Neural progenitor cell (in vitro differentiated cells): ENCODE measurements at regions not wholly inside any gene's neighbourhood (a gene's known extent, or its start where the extent isn't known, plus 50 kb on each side); places are given as distances from the start of the nearest gene placed in this dataset.
"Not testable (repeated sequence)": the region's sequence is repeated elsewhere in the genome, so short reads cannot be mapped to it uniquely, and the experiment has no call there.

Experiments used
- EZH2phosphoT487 ChIP-seq: fragments of 200-600 bp; sonication (generic); IDR thresholded peaks from 2 replicates; pipeline ENCODE4 v1.6.1; 2017; ENCODE audit warnings: antibody characterized with exemption
- TF ChIP-seq, protein P1 (sequence below): fragments of 200-600 bp; sonication (generic); IDR thresholded peaks from 2 replicates; pipeline ENCODE4 v1.5.1; 2017; ENCODE audit warnings: antibody characterized with exemption, mild to moderate bottlenecking

DNA sequence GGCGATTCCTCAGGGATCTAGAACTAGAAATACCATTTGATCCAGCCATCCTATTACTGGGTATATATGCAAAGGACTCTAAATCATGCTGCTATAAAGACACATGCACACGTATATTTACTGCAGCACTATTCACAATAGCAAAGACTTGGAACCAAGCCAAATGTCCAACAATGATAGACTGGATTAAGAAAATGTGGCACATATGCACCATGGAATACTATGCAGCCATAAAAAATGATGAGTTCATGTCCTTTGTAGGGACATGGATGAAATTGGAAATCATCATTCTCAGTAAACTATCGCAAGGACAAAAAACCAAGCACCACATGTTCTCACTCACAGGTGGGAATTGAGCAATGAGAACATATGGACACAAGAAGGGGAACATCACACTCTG is 93.1 kb upstream of the NT5E start:
- TF ChIP-seq, protein P1, sequence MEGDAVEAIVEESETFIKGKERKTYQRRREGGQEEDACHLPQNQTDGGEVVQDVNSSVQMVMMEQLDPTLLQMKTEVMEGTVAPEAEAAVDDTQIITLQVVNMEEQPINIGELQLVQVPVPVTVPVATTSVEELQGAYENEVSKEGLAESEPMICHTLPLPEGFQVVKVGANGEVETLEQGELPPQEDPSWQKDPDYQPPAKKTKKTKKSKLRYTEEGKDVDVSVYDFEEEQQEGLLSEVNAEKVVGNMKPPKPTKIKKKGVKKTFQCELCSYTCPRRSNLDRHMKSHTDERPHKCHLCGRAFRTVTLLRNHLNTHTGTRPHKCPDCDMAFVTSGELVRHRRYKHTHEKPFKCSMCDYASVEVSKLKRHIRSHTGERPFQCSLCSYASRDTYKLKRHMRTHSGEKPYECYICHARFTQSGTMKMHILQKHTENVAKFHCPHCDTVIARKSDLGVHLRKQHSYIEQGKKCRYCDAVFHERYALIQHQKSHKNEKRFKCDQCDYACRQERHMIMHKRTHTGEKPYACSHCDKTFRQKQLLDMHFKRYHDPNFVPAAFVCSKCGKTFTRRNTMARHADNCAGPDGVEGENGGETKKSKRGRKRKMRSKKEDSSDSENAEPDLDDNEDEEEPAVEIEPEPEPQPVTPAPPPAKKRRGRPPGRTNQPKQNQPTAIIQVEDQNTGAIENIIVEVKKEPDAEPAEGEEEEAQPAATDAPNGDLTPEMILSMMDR, result not testable (repeated sequence)
- not testable (repeated sequence) for TF ChIP-seq EZH2phosphoT487
